Transverse colon (tissue), 4 donors: ENCODE measurements at regions not wholly inside any gene's neighbourhood (a gene's known extent, or its start where the extent isn't known, plus 50 kb on each side); places are given as distances from the start of the nearest gene placed in this dataset.

Source experiments
- DNase-seq: peaks from one replicate; pipeline ENCODE4 v3.0.0-alpha.2; 2019
- H3K27ac ChIP-seq, 4 donors: fragments of 200-600 bp; sonication (generic); 2 replicates each; pipeline ENCODE4 v1.5.1; 2016 to 2018; ENCODE audit warnings: inconsistent platforms in 4 of 4
- H3K27me3 ChIP-seq: fragments of 200-600 bp; sonication (generic); 2 replicates; pipeline ENCODE4 v1.5.1; 2017; ENCODE audit warnings: inconsistent platforms
- H3K36me3 ChIP-seq, 4 donors: fragments of 200-600 bp; sonication (generic); 2 replicates each; pipeline ENCODE4 v1.5.1; 2017 to 2019; ENCODE audit warnings: inconsistent platforms in 4 of 4
- H3K4me1 ChIP-seq, 4 donors: fragments of 200-600 bp; sonication (generic); 2 replicates each; pipeline ENCODE4 v1.5.1; 2017 to 2020; ENCODE audit warnings: inconsistent platforms in 4 of 4
- H3K4me3 ChIP-seq, 4 donors: fragments of 200-600 bp; sonication (generic); 1 replicate in 1 of 4; 2 replicates in 3 of 4; pipeline versions ENCODE4 v1.5.1 to v1.6.1; 2017 to 2019; ENCODE audit warnings: inconsistent platforms in 4 of 4
- H3K9me3 ChIP-seq, 2 donors: fragments of 200-600 bp; sonication (generic); 2 replicates each; pipeline ENCODE4 v1.5.1; 2017 to 2019; ENCODE audit warnings: inconsistent platforms in 2 of 2
- EP300 ChIP-seq: sonication (generic); formaldehyde crosslinking; IDR thresholded peaks from one replicate; pipeline ENCODE4 v1.6.1; 2017; ENCODE audit warnings: antibody characterized with exemption, low read depth
- POLR2A ChIP-seq: fragments of 450-650 bp; IDR thresholded peaks from one replicate; pipeline ENCODE4 v1.6.1; 2016; ENCODE audit warnings: antibody characterized with exemption, mild to moderate bottlenecking, moderate library complexity
- POLR2AphosphoS5 ChIP-seq, 3 donors: sonication (generic); formaldehyde crosslinking; IDR thresholded peaks; one replicate each; pipeline ENCODE4 v1.6.1; 2016; ENCODE audit warnings: antibody characterized with exemption in 3 of 3
- WGBS, 2 donors: methylation state at CpG; one replicate each; pipeline ENCODE4 v1.1.5; 2018; ENCODE audit warnings: low coverage in 1 of 2; 5-methylcytosine and 5-hydroxymethylcytosine counted together
- in situ Hi-C, 4 donors: fragments of 200-750 bp; cut with MboI; loops; one replicate each; pipeline versions ENCODE4 v1.15.0 to v1.15.1; 2017; ENCODE audit warnings: low sequenced_read_pairs in 3 of 4, low pct_ligation_motif_present in 1 of 4, low pct_unique_long_range_greater_than_20kb in 1 of 4
- intact Hi-C: fragments of 100-400 bp; cut with DNase I; formaldehyde crosslinking; loops from one replicate; pipeline ENCODE4 v1.15.1; 2023; ENCODE audit warnings: low total_unique reads
- TF ChIP-seq, protein P1 (sequence below), 5 experiments: fragments of 200-600 bp in 3 of 5; fragments of 450-650 bp in 2 of 5; sonication (generic) in 3 of 5; IDR thresholded peaks; 1 replicate in 2 of 5; 2 replicates in 3 of 5; pipeline ENCODE4 v1.5.1; 2016 to 2017; ENCODE audit warnings: antibody characterized with exemption in 5 of 5, inconsistent platforms in 3 of 5, mild to moderate bottlenecking in 2 of 5, moderate library complexity in 1 of 5

DNA sequence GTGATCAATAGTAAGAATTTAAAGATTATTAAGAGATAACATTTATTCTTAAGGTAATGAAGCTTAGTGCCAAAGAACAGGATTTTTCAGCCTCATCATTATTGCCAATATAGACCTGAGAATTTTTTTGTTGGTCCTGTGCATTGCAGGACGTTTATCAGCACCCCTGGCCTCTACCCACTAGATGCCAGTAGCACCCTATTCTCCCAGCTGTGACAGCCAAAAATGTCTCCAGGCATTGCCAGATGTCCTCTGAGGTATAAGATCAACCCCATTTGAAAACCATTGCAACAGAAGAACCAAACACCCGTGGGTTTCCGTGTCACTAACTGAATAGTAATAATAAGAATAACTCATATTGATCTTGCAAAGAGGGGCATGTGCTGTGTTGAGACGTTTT, 700.0 kb upstream of the SOX11 start:
- H3K4me1 ChIP-seq, result no peaks in the 10 kb centered on the region
- WGBS, 2 donors, result 46 to 50% methylated on average over 4 of the region's 4 CpGs
- intact Hi-C loops (no loop called here), in situ Hi-C loops (no loop called here)
- no peaks in the 10 kb centered on the region for H3K36me3 ChIP-seq
- H3K4me3 ChIP-seq, result no peak overlapping the region
- no peak for DNase-seq
- H3K27me3 ChIP-seq, result no peaks in the 10 kb centered on the region
- H3K9me3 ChIP-seq, result no peaks in the 10 kb centered on the region
- TF ChIP-seq, protein P1, sequence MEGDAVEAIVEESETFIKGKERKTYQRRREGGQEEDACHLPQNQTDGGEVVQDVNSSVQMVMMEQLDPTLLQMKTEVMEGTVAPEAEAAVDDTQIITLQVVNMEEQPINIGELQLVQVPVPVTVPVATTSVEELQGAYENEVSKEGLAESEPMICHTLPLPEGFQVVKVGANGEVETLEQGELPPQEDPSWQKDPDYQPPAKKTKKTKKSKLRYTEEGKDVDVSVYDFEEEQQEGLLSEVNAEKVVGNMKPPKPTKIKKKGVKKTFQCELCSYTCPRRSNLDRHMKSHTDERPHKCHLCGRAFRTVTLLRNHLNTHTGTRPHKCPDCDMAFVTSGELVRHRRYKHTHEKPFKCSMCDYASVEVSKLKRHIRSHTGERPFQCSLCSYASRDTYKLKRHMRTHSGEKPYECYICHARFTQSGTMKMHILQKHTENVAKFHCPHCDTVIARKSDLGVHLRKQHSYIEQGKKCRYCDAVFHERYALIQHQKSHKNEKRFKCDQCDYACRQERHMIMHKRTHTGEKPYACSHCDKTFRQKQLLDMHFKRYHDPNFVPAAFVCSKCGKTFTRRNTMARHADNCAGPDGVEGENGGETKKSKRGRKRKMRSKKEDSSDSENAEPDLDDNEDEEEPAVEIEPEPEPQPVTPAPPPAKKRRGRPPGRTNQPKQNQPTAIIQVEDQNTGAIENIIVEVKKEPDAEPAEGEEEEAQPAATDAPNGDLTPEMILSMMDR (IDR thresholded peaks at IDR 0.05), result no peak
- TF ChIP-seq EP300 (no peak), POLR2AphosphoS5 (IDR thresholded peaks at IDR 0.05) (no peak), POLR2A (no peak)
- no peak overlapping the region for H3K27ac ChIP-seq

DNA sequence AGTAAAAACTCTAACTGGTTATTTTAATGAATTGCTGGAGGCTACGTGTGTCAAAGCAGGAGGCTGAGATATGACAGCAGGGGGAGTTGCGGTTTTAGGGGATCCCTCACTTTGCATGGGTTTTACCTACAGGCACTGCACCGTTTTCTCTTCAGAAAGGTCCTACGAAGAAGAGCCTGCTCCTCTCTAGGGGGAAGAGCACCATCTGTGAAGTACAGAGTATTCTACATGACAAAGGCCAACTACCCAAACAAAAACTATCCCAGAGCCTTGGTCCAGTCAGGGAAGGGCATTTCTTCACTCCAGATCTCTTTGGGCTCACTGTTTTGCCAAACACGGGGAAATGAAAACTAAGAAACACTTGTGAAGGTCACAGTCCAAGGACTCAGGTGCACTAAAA, 696.7 kb upstream of the SOX11 start:
- no peak overlapping the region for H3K27ac ChIP-seq
- H3K27me3 ChIP-seq, result no peaks in the 10 kb centered on the region
- TF ChIP-seq POLR2AphosphoS5 (IDR thresholded peaks at IDR 0.05) (no peak), POLR2A (no peak), EP300 (no peak)
- TF ChIP-seq, protein P1 (IDR thresholded peaks at IDR 0.05), result no peak
- H3K4me3 ChIP-seq, result no peak overlapping the region
- H3K9me3 ChIP-seq, result no peaks in the 10 kb centered on the region
- in situ Hi-C loops (no loop called here), intact Hi-C loops (no loop called here)
- WGBS, 2 donors, result 38 to 60% methylated on average over 5 of the region's 5 CpGs
- DNase-seq, result no peak
- no peaks in the 10 kb centered on the region for H3K36me3 ChIP-seq
- H3K4me1 ChIP-seq, result no peaks in the 10 kb centered on the region

DNA sequence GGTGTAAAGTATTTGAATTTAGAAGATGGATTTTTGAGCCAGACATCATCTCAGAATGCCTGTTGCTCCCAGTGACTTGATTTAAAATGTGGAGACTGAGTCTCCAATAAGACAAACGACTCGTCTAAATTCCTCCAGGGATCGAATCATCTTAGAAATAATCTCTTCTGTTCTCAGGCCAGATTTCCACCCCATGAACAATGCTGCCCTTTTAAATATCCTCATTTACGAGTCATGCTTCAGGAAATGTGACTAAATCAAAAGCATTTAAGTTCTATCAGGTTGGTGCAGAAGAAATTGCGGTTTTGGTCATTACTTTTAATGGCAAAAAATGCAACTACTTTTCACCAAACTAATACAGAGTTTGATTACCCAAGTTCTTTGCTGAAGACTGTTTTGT, 684.6 kb upstream of the SOX11 start:
- intact Hi-C loops (no loop called here), in situ Hi-C loops (no loop called here)
- Histone ChIP-seq H3K4me1 (no peaks in the 10 kb centered on the region), H3K27me3 (no peaks in the 10 kb centered on the region), H3K4me3 (no peak overlapping the region), H3K27ac (no peak overlapping the region), H3K36me3 (no peaks in the 10 kb centered on the region), H3K9me3 (no peaks in the 10 kb centered on the region)
- TF ChIP-seq EP300 (no peak), POLR2A (no peak), POLR2AphosphoS5 (IDR thresholded peaks at IDR 0.05) (no peak)
- TF ChIP-seq, protein P1 (IDR thresholded peaks at IDR 0.05), result no peak
- 70 to 77% methylated on average over 5 of the region's 5 CpGs for WGBS, 2 donors
- DNase-seq, result no peak

DNA sequence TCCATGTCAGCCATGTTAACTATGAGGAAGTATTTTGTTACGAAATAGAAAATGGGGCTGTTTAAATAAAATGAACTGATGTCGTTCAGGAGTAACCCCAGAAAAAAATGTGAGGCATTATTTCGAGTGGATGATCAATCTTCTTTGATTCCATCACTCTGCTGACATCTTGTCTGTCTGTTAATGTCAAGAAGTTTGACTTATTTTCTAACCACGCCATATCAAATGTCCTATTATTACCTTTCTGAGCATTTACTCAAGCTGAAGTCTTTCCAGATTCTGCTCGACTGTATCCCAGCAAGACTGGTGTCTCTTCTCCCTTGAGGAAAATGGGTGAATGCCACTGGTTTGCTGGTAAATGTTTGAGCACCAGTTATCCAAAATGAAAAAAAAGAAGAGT, 672.9 kb upstream of the SOX11 start:
- WGBS, 2 donors, result 73% methylated on average over 5 of the region's 5 CpGs
- TF ChIP-seq POLR2A, result no peak
- no peak overlapping the region for H3K4me3 ChIP-seq
- DNase-seq, result no peak
- H3K4me1 ChIP-seq, result no peaks in the 10 kb centered on the region
- peaks cover 0 to 4% of the 10 kb centered on the region in 2 donors for H3K9me3 ChIP-seq
- no peak overlapping the region for H3K27ac ChIP-seq
- intact Hi-C loops, result no loop called here
- H3K36me3 ChIP-seq, result no peaks in the 10 kb centered on the region
- no peaks in the 10 kb centered on the region for H3K27me3 ChIP-seq
- in situ Hi-C loops, result no loop called here

DNA sequence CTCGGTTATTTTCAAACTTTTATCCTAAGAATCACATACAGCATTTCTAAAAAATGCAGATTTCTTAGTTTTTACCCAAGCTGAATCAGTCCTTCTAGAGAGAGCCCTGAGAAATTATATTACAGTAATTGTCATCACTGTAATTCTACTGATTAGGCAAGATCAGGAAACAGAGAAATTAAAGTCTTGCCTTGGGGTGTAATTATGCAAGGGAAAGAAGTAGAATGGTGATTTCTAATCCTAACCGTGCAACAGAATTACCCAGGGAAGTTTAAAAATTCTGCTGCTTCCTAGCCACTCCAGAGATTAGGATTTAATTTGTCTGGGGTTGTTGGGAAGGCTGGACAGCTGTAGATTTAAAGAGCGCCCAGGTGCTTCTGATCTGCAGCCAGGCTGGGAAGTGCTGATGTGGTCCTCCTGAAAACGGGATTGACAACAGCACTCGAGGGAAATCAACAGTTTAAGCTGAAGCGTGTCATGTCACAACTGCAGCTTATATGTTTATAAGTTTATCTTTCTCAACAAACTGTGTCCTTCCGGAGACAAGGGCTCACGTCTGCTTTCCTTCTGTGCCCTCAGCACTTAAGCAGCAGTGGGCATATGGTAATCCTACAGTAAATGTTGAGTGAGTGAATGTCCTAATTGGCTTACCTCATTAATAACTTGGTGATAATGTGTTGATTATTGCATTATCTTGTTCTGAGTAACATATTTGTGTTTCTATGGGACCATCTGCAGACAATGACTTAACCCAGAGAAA, 671.9 kb upstream of the SOX11 start:
- WGBS, 2 donors, result 71 to 72% methylated on average over 7 to 8 of the region's 8 CpGs
- Histone ChIP-seq H3K4me3 (no peak overlapping the region), H3K36me3 (no peaks in the 10 kb centered on the region), H3K4me1 (no peaks in the 10 kb centered on the region), H3K27ac (no peak overlapping the region), H3K9me3 (peaks cover 0 to 4% of the 10 kb centered on the region in 2 donors), H3K27me3 (no peaks in the 10 kb centered on the region)
- in situ Hi-C loops, result no loop called here
- TF ChIP-seq EP300 (no peak), POLR2A (no peak), POLR2AphosphoS5 (IDR thresholded peaks at IDR 0.05) (no peak)
- TF ChIP-seq, protein P1 (IDR thresholded peaks at IDR 0.05), result no peak
- no peak for DNase-seq
- intact Hi-C loops, result no loop called here
